ENCODE measurements at regions not wholly inside any gene's neighbourhood (a gene's known extent, or its start where the extent isn't known, plus 50 kb on each side); places are given as distances from the start of the nearest gene placed in this dataset.

DNA sequence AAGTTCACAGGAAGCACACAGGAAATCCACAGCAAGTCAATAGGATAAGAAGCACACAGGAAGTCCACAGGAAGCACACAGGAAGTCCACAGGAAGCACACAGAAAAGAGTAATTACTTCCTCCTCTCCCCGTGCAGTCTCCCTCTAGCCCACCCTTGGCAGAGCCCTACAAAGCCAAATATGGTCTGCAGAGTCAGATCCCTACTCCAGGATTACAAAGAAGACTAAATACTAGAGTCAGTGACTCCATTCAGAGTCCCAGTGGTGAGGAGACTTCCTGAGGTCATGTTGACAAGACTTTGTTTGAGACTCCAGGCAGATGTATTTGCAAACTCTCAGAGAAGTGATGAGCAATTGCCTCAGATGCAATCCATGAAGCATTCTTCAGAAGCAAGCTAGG lies 398.6 kb upstream of the AUTS2 start:
- no TSS peak for BruUV-seq (replicated peaks)

More for the DNA sequence above, 398.6 kb upstream of the AUTS2 start:
- H3K79me1 ChIP-seq (ENCODE audit: low read depth in 1 of 2, low read length in 2 of 2) = no peaks in the 10 kb centered on the region
- WGBS, 2 experiments (ENCODE audit: extremely low coverage in 2 of 2, insufficient read length in 1 of 2) = no CpG with 5 or more reads among the region's 1 CpG
- ChIA-PET CTCF (no interaction called here), POLR2A (ENCODE audit: unreplicated experiment) (no interaction called here)
- H4K91ac ChIP-seq (ENCODE audit: insufficient read depth, low read depth, low read length) = no peak overlapping the region
- H3K9ac ChIP-seq (ENCODE audit: low read depth, low read length) = no peak overlapping the region
- H3K14ac ChIP-seq (replicated peaks; ENCODE audit: low read depth, low read length) = no peak overlapping the region
- H3K56ac ChIP-seq (ENCODE audit: extremely low read depth, insufficient read depth, low read length) = no peak overlapping the region
- H2BK5ac ChIP-seq (ENCODE audit: low read depth, low read length, poor library complexity, severe bottlenecking) = no peak overlapping the region
- no peak overlapping the region for H3K4me2 ChIP-seq (ENCODE audit: low read depth, low read length)
- no peak overlapping the region for H3K18ac ChIP-seq (ENCODE audit: low read depth, low read length)
- DNase-seq (no peak), ATAC-seq (ENCODE audit: low read depth) (no peak)
- no peak overlapping the region for H2BK20ac ChIP-seq (ENCODE audit: low read depth, low read length)
- H4K8ac ChIP-seq (ENCODE audit: low read depth in 2 of 2, low read length in 2 of 2) = no peak overlapping the region
- intact Hi-C loops (cut with micrococcal nuclease) (no loop called here), in situ Hi-C loops (cut with MboI; ENCODE audit: low sequenced_read_pairs) (no loop called here), dilution Hi-C loops (cut with HindIII; ENCODE audit: low sequenced_read_pairs, unreplicated experiment) (no loop called here)
- H3K9me3 ChIP-seq (ENCODE audit: control insufficient read depth, insufficient read depth, low read length) = peaks cover 12% of the 10 kb centered on the region
- H2BK15ac ChIP-seq (ENCODE audit: low read depth, low read length) = no peak overlapping the region
- no peak overlapping the region for H2AFZ ChIP-seq (replicated peaks; ENCODE audit: low read length, poor library complexity)
- no peaks in the 10 kb centered on the region for H3K27me3 ChIP-seq (ENCODE audit: control insufficient read depth, insufficient read depth, low read length)
- H4K20me1 ChIP-seq (ENCODE audit: insufficient read depth, low read length) = no peaks in the 10 kb centered on the region
- no peaks in the 10 kb centered on the region for H3K9me1 ChIP-seq (ENCODE audit: insufficient read depth, low read length)
- H4K5ac ChIP-seq (ENCODE audit: low read depth, low read length) = no peak overlapping the region
- H3K27ac ChIP-seq (ENCODE audit: insufficient read depth, low read length) = no peak overlapping the region
- no peak for TF ChIP-seq RAD21 (IDR thresholded peaks at IDR 0.05; ENCODE audit: low read length)
- TF ChIP-seq CEBPB (IDR thresholded peaks at IDR 0.05; ENCODE audit: low read depth, low read length) = no peak
- no peak for TF ChIP-seq RCOR1 (IDR thresholded peaks at IDR 0.05; ENCODE audit: insufficient replicate concordance, low read length)
- TF ChIP-seq CHD1 (IDR thresholded peaks at IDR 0.05; ENCODE audit: low read depth, low read length) = no peak
- TF ChIP-seq SMC3 (IDR thresholded peaks at IDR 0.05; ENCODE audit: low read depth, low read length) = no peak
- no peak for TF ChIP-seq NFE2L2 (IDR thresholded peaks at IDR 0.05; ENCODE audit: low read depth, low read length)
- no peak for TF ChIP-seq BHLHE40 (IDR thresholded peaks at IDR 0.05; ENCODE audit: low read depth, low read length)
- no peak for TF ChIP-seq RFX5 (IDR thresholded peaks at IDR 0.05; ENCODE audit: low read depth, low read length)
- TF ChIP-seq, protein P1, sequence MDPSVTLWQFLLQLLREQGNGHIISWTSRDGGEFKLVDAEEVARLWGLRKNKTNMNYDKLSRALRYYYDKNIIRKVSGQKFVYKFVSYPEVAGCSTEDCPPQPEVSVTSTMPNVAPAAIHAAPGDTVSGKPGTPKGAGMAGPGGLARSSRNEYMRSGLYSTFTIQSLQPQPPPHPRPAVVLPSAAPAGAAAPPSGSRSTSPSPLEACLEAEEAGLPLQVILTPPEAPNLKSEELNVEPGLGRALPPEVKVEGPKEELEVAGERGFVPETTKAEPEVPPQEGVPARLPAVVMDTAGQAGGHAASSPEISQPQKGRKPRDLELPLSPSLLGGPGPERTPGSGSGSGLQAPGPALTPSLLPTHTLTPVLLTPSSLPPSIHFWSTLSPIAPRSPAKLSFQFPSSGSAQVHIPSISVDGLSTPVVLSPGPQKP (IDR thresholded peaks at IDR 0.05; ENCODE audit: borderline replicate concordance, low read depth, low read length) = no peak
- TF ChIP-seq MXI1 (IDR thresholded peaks at IDR 0.05; ENCODE audit: borderline replicate concordance, low read depth, low read length) = no peak
- H3K36me3 ChIP-seq (ENCODE audit: control insufficient read depth, insufficient read depth, low read length) = no peaks in the 10 kb centered on the region
- H2BK120ac ChIP-seq (ENCODE audit: low read depth, low read length) = no peak overlapping the region
- no peak overlapping the region for H3K23ac ChIP-seq (ENCODE audit: low read depth, low read length)
- no peak overlapping the region for H3K4ac ChIP-seq (ENCODE audit: low read depth, low read length)
- H3K4me1 ChIP-seq (ENCODE audit: control insufficient read depth, insufficient read depth, low read length) = no peaks in the 10 kb centered on the region
- H2AK9ac ChIP-seq (replicated peaks; ENCODE audit: low read depth, low read length, poor library complexity) = no peak overlapping the region
- no peak overlapping the region for H2AK5ac ChIP-seq (ENCODE audit: low read depth, low read length)
- no peak overlapping the region for H3K4me3 ChIP-seq (ENCODE audit: insufficient read depth, low read depth, low read length)

Data from IMR-90 (cell line).